HG03045 (cell line): ENCODE measurements at regions not wholly inside any gene's neighbourhood (a gene's known extent, or its start where the extent isn't known, plus 50 kb on each side); places are given as distances from the start of the nearest gene placed in this dataset.
"Not testable (repeated sequence)": the region's sequence is repeated elsewhere in the genome, so short reads cannot be mapped to it uniquely, and the experiment has no call there.

ENCODE experiments used
- ATAC-seq: cut with Tn5 transposase; IDR thresholded peaks from one replicate; pipeline ENCODE4 v1.9.1; 2021; ENCODE audit warnings: mild to moderate bottlenecking, moderate library complexity; ENCODE audit not compliant: unreplicated experiment

- no peak for ATAC-seq
These were observed 326.9 kb upstream of the HNRNPA3 start for GRCh38 chr2:176885661-176886060.

GRCh38 chr2:176891105-176891504 lies 321.5 kb upstream of the HNRNPA3 start:
- no peak for ATAC-seq

GRCh38 chr2:176891857-176892256 lies 320.7 kb upstream of the HNRNPA3 start:
- no peak for ATAC-seq

GRCh38 chr2:176892676-176893226 lies 319.8 kb upstream of the HNRNPA3 start:
- ATAC-seq, result no peak

GRCh38 chr2:176895158-176895557 lies 317.4 kb upstream of the HNRNPA3 start:
- no peak for ATAC-seq

- no peak for ATAC-seq
These were observed 310.1 kb upstream of the HNRNPA3 start for GRCh38 chr2:176902454-176902853.

GRCh38 chr2:176904053-176904452 lies 308.5 kb upstream of the HNRNPA3 start:
- ATAC-seq, result not testable (repeated sequence)

GRCh38 chr2:176907341-176907740 lies 305.3 kb upstream of the HNRNPA3 start:
- no peak for ATAC-seq

- ATAC-seq, result no peak
These were observed 301.8 kb upstream of the HNRNPA3 start for GRCh38 chr2:176910828-176911227.

- no peak for ATAC-seq
These were observed 298.6 kb upstream of the HNRNPA3 start for GRCh38 chr2:176913955-176914354.

- no peak for ATAC-seq
These were observed 298.2 kb upstream of the HNRNPA3 start for GRCh38 chr2:176914371-176914770.

GRCh38 chr2:176922545-176922944 lies 290.0 kb upstream of the HNRNPA3 start:
- not testable (repeated sequence) for ATAC-seq

GRCh38 chr2:176923205-176923604 lies 289.4 kb upstream of the HNRNPA3 start:
- no peak for ATAC-seq

- no peak for ATAC-seq
These were observed 287.6 kb upstream of the HNRNPA3 start for GRCh38 chr2:176924909-176925534.

GRCh38 chr2:176926453-176926852 lies 286.1 kb upstream of the HNRNPA3 start:
- ATAC-seq, result no peak

- ATAC-seq, result not testable (repeated sequence)
These were observed 283.2 kb upstream of the HNRNPA3 start for GRCh38 chr2:176929387-176929786.

GRCh38 chr2:176931588-176932563 lies 280.7 kb upstream of the HNRNPA3 start:
- peak; percentile 99 for ATAC-seq

- ATAC-seq, result no peak
These were observed 278.5 kb upstream of the HNRNPA3 start for GRCh38 chr2:176934131-176934530.

GRCh38 chr2:176934869-176935415 lies 277.7 kb upstream of the HNRNPA3 start:
- no peak for ATAC-seq

- no peak for ATAC-seq
These were observed 277.0 kb upstream of the HNRNPA3 start for GRCh38 chr2:176935543-176936102.

- ATAC-seq, result no peak
These were observed 276.2 kb upstream of the HNRNPA3 start for GRCh38 chr2:176936410-176936809.
